GM12878 (cell line): ENCODE measurements at regions not wholly inside any gene's neighbourhood (a gene's known extent, or its start where the extent isn't known, plus 50 kb on each side); places are given as distances from the start of the nearest gene placed in this dataset.

Experiments used
- ATAC-seq: fragments of 200-7000 bp; cut with Tn5 transposase; 3 replicates; pipeline ENCODE4 v1.9.1; 2020; ENCODE audit warnings: mild to moderate bottlenecking, moderate library complexity
- BruUV-seq: library from RNA; stranded (reverse); fragments of 400-500 nt; replicated peaks from 2 replicates; lab custom pipeline; 2021; lab: Mats Ljungman, UMichigan
- CTCF ChIA-PET: fragments of 300-600 bp; sonication (Branson Sonifier 250); formaldehyde crosslinking; extraction: SDS; loops from one replicate; lab custom pipeline; 2021; ENCODE audit warnings: inconsistent platforms; lab: Yijun Ruan, JAX
- POLR2A ChIA-PET: fragments of 350-600 bp; formaldehyde crosslinking; extraction: SDS; loops from one replicate; lab custom pipeline; 2021; ENCODE audit warnings: inconsistent platforms; lab: Charles Lee
- RAD21 ChIA-PET: fragments of 300-600 bp; sonication (Branson Sonifier 250); formaldehyde crosslinking; loops from one replicate; lab custom pipeline; 2023; ENCODE audit warnings: antibody characterized with exemption; ENCODE audit not compliant: unreplicated experiment; lab: Charles Lee
- SMC1A ChIA-PET: fragments of 300-600 bp; sonication (Branson Sonifier 250); formaldehyde crosslinking; loops from one replicate; lab custom pipeline; 2023; ENCODE audit not compliant: unreplicated experiment, uncharacterized antibody; lab: Charles Lee
- DNase-seq: peaks from one replicate; pipeline ENCODE4 v3.0.0-alpha.2; 2011; ENCODE audit warnings: low read depth, low spot score
- FAIRE-seq: peaks from 3 replicates; lab custom pipeline; 2011; peaks lifted over from hg19 to GRCh38; lab: Jason Lieb, UNC
- H2AFZ ChIP-seq: 2 replicates; pipeline ENCODE4 v1.6.0; 2011; ENCODE audit warnings: low read depth, low read length, control low read depth; ENCODE audit not compliant: control insufficient read depth
- H3K27ac ChIP-seq: 2 replicates; pipeline ENCODE4 v1.5.1; 2011; ENCODE audit warnings: control low read depth; ENCODE audit not compliant: control insufficient read depth, insufficient read depth
- H3K27me3 ChIP-seq, 2 experiments: replicated peaks in 1 of 2; 2 replicates each; pipeline versions ENCODE4 v1.6.0 to v1.6.1; 2011; ENCODE audit warnings: low read length in 1 of 2; ENCODE audit not compliant: control insufficient read depth in 2 of 2, insufficient read depth in 2 of 2
- H3K36me3 ChIP-seq, 2 experiments: 2 replicates each; pipeline ENCODE4 v1.5.1; 2011; ENCODE audit warnings: low read length in 1 of 2; ENCODE audit not compliant: control insufficient read depth in 2 of 2, insufficient read depth in 2 of 2
- H3K4me1 ChIP-seq: 2 replicates; pipeline ENCODE4 v1.6.1; 2011; ENCODE audit warnings: mild to moderate bottlenecking, low read length, moderate library complexity, mixed read lengths; ENCODE audit not compliant: control insufficient read depth, insufficient read depth
- H3K4me2 ChIP-seq: 2 replicates; pipeline ENCODE4 v1.6.0; 2011; ENCODE audit warnings: control low read depth; ENCODE audit not compliant: control insufficient read depth, insufficient read depth
- H3K4me3 ChIP-seq: fragments of 200-600 bp; sonication (generic); 2 replicates; pipeline ENCODE4 v1.5.1; 2016
- H3K79me2 ChIP-seq: 2 replicates; pipeline ENCODE4 v1.6.0; 2011; ENCODE audit warnings: low read length; ENCODE audit not compliant: control insufficient read depth, insufficient read depth
- H3K9ac ChIP-seq: 2 replicates; pipeline ENCODE4 v1.8.0; 2011; ENCODE audit warnings: low read length, control low read depth, mixed read lengths; ENCODE audit not compliant: control insufficient read depth, insufficient read depth
- H3K9me3 ChIP-seq: replicated peaks from 3 replicates; pipeline ENCODE4 v1.5.1; 2011; ENCODE audit warnings: mild to moderate bottlenecking, low read length; ENCODE audit not compliant: control insufficient read depth, insufficient read depth
- H4K20me1 ChIP-seq: 2 replicates; pipeline ENCODE4 v1.6.0; 2011; ENCODE audit not compliant: control insufficient read depth, insufficient read depth
- IKZF2 ChIP-seq, 2 experiments: fragments of 450-650 bp; IDR thresholded peaks; 2 replicates each; pipeline ENCODE4 v1.6.1; 2017; ENCODE audit warnings: mild to moderate bottlenecking in 2 of 2, moderate library complexity in 2 of 2
- IRF3 ChIP-seq: fragments of 450-650 bp; IDR thresholded peaks from 2 replicates; pipeline ENCODE4 v1.6.1; 2014; ENCODE audit warnings: mild to moderate bottlenecking
- WGBS: methylation state at CpG from one replicate; pipeline ENCODE4 v1.1.6; 2016; ENCODE audit warnings: low lambda C conversion rate; ENCODE audit not compliant: insufficient replicate concordance, insufficient coverage; ENCODE audit errors: missing lambda C conversion rate; 5-methylcytosine and 5-hydroxymethylcytosine counted together
- in situ Hi-C: fragments of 300-500 bp; cut with MboI; formaldehyde crosslinking; loops from 9 replicates; pipeline ENCODE4 v1.14.3; 2018; ENCODE audit warnings: mixed read lengths
- intact Hi-C: fragments of 100-400 bp; cut with micrococcal nuclease; formaldehyde crosslinking; loops from one replicate; pipeline ENCODE4 v1.14.2; 2022; ENCODE audit not compliant: unreplicated experiment
- TF ChIP-seq, protein P1 (sequence below): fragments of 450-650 bp; formaldehyde crosslinking; IDR thresholded peaks from 2 replicates; pipeline ENCODE4 v1.4.0; 2020; ENCODE audit warnings: mild to moderate bottlenecking, moderate library complexity

DNA sequence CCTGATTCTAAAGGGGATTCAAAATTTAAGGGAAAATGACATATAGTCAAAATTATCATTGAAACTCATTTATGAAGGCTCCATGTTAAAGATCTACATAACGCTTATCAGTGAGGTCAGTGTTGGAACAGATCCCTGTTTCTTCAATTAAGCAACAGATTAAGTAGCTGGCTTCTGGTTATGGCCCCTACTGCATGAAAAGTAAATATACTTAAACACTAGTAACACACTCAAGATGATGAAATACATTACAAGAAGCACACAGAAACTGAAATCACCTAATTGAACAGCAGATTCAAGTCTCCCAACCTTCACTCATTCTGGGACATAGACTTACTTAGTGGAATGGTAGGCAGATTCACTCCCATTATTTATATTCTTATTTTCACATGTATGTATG is 51.6 kb upstream of the SLC16A2 start:
- Histone ChIP-seq H3K27ac (no peak overlapping the region), H3K79me2 (no peaks in the 10 kb centered on the region), H3K36me3 (no peaks in the 10 kb centered on the region), H3K9me3 (no peaks in the 10 kb centered on the region; the same call in 2 of the 3 replicates), H3K4me2 (no peak overlapping the region), H2AFZ (no peak overlapping the region), H3K27me3 (no peaks in the 10 kb centered on the region), H3K4me1 (no peaks in the 10 kb centered on the region), H3K9ac (no peak overlapping the region), H4K20me1 (no peaks in the 10 kb centered on the region), H3K4me3 (no peak overlapping the region)
- in situ Hi-C loops: no loop called here
- ATAC-seq (no peak), DNase-seq (no peak), FAIRE-seq (no peak)
- intact Hi-C loops: no loop called here
- TF ChIP-seq IRF3: no peak
- TF ChIP-seq, protein P1, sequence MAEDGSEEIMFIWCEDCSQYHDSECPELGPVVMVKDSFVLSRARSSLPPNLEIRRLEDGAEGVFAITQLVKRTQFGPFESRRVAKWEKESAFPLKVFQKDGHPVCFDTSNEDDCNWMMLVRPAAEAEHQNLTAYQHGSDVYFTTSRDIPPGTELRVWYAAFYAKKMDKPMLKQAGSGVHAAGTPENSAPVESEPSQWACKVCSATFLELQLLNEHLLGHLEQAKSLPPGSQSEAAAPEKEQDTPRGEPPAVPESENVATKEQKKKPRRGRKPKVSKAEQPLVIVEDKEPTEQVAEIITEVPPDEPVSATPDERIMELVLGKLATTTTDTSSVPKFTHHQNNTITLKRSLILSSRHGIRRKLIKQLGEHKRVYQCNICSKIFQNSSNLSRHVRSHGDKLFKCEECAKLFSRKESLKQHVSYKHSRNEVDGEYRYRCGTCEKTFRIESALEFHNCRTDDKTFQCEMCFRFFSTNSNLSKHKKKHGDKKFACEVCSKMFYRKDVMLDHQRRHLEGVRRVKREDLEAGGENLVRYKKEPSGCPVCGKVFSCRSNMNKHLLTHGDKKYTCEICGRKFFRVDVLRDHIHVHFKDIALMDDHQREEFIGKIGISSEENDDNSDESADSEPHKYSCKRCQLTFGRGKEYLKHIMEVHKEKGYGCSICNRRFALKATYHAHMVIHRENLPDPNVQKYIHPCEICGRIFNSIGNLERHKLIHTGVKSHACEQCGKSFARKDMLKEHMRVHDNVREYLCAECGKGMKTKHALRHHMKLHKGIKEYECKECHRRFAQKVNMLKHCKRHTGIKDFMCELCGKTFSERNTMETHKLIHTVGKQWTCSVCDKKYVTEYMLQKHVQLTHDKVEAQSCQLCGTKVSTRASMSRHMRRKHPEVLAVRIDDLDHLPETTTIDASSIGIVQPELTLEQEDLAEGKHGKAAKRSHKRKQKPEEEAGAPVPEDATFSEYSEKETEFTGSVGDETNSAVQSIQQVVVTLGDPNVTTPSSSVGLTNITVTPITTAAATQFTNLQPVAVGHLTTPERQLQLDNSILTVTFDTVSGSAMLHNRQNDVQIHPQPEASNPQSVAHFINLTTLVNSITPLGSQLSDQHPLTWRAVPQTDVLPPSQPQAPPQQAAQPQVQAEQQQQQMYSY: no peak
- TF ChIP-seq IKZF2 (IDR thresholded peaks at IDR 0.05): no peak
- RAD21 ChIA-PET: no interaction called here
- SMC1A ChIA-PET: no interaction called here
- 31% methylated on average over 1 of the region's 1 CpG for WGBS
- BruUV-seq: no TSS peak
- POLR2A ChIA-PET: no interaction called here
- CTCF ChIA-PET: no interaction called here
